HG02973 (cell line): ENCODE measurements at regions not wholly inside any gene's neighbourhood (a gene's known extent, or its start where the extent isn't known, plus 50 kb on each side); places are given as distances from the start of the nearest gene placed in this dataset.
"Not testable (repeated sequence)": the region's sequence is repeated elsewhere in the genome, so short reads cannot be mapped to it uniquely, and the experiment has no call there.

ENCODE experiments used
- ATAC-seq: cut with Tn5 transposase; IDR thresholded peaks from one replicate; pipeline ENCODE4 v1.9.1; 2021; ENCODE audit warnings: moderate library complexity; ENCODE audit not compliant: unreplicated experiment

DNA sequence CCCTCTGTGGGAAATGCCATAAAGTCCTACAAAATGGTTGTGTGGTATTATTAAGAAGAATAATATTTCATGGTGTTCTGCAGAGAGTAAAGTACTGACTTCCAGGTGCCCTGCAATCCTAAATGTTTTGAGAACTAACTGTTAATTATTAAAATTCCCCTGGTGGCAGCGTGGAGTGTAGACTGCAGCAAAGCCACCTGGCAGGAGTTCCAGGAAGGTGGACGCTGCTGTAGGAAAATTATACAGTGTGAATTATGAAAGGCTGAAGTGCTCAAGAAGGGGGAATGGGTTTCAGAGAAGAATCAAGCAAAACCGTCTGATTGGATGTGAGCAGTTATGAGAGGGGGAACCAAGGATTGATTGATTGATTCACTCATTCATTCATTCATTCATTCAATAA is 572.4 kb upstream of the PPP2R3A start:
- no peak for ATAC-seq

DNA sequence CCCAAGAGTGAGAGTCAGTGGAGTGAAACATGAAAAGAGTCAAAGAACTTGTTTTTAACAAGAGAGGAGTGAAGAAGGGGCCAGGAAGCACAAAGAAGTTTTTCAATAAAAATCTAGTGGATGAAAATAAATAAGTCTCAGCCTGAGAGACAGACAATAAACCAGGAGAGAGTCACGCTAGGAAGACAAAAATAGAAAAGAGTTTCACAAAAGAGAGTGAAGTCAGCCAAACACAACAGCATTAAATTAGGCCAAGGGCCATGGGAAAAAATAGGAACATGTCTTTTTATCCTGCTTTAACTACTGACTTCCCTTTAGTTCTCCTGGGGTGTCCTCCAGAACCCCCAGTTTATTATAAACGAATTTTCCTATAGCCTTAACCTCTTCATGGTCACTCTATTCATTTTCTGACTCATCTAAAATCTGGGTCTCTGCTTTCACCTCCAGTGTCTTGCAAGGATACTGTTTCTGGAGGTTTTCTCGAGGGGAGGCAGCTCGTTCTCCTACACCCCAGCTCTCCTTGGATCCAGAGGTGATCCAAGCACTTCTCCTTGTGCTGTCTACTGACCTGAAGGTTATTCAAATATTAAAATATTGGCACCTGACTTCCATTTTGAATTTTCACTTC is 571.5 kb upstream of the PPP2R3A start:
- ATAC-seq = no peak

GRCh38 chr3:135412475-135412874 is 553.1 kb upstream of the PPP2R3A start:
- no peak for ATAC-seq

DNA sequence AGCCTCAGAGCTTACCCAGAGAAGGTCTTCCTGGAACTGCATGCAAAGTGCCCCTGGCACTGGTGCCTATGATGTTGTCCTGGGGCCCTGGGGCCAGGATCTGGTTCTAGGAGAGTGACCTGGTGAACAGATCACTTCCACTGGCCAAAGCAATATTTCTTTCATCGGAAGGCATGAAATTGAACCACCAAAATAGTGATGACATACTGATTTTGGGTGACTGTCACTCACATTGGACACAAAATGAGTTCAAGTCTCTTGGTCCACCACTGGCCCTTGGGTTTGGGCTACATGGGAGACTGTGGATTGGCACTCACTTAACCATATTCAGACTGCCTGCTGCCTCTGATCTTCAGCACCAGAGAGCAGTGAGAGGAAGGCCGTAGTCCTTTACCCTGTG is 549.3 kb upstream of the PPP2R3A start:
- no peak for ATAC-seq

DNA sequence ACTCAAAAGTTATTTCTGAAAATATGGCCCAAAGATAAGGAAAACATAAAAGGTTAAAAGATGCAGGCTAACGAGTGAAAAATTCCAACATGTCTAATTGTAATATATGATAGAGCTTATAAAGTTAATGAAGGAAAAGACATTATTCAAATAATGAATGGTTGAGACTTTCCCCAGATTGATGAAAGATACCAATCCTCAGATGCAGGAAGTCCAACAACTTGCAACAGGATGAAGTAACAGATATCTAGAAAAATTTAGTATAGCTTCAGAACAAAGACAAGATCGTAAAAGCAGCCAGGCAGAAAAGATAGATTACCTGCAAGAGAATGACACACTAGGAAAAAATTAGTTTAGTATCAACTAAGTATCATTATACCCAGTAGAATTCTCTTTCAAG is 546.4 kb upstream of the PPP2R3A start:
- ATAC-seq = no peak

- ATAC-seq = no peak
Observed at GRCh38 chr3:135426508-135426907, 539.0 kb upstream of the PPP2R3A start.

- ATAC-seq = no peak
Observed at GRCh38 chr3:135432402-135432801, 533.1 kb upstream of the PPP2R3A start.

- ATAC-seq = not testable (repeated sequence)
Observed at GRCh38 chr3:135438889-135439597, 526.5 kb upstream of the PPP2R3A start.

GRCh38 chr3:135439632-135440031 is 525.9 kb upstream of the PPP2R3A start:
- not testable (repeated sequence) for ATAC-seq

DNA sequence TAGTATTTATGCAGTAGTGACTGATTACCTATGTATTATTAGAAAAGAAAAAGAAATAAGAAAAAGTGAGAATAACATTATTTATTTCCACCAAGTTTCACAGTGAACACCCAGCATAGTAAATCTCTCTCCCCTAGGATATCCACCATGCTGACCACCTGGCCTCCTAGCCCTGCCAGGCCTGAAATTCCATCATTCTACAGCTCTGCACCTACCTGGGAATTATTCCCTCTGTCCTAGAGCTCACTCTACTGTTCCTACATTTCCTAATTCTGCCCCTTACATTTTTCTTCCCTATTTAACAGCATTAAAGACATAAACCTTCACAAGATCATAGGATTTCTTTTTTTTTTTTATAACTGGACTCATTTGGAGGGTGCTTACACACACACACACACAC is 525.3 kb upstream of the PPP2R3A start:
- ATAC-seq = no peak

DNA sequence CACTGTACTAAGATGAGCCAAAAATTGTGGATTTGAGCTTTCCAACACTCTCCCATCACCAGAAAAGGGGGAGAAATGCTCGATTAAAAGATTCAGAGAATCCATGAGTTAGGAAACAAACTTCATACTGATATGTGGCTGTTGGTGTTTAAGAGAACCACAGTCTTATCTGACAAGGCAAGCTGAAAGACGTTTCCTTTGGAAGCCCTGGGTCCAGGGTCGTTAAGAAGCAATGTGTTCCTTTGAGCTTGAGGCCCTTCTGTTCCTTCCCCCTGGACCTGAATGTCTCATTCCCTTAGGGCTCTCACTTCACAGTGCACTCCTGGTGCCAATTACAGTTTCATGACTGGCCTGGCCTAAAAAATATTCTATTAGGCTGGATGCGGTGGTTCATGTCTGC is 524.8 kb upstream of the PPP2R3A start:
- no peak for ATAC-seq

DNA sequence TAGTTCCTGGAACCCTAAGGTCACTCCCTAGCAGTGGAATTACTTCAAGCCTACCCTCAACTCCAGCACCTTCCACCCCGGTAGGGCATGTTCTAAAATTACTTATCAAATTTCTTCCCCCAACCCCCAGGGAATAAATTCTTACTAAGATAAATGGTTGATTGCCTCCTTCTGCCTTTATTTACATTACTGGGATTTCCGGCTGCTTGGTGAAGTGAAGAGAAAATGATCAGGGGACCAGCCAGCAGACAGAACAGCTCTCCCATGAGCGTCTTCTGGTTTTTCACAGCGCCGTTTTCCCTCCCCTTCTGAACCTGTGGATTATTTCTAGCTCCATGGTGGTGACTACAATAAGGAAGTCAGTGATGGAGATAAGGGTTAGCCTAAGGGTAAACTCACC is 521.5 kb upstream of the PPP2R3A start:
- no peak for ATAC-seq

DNA sequence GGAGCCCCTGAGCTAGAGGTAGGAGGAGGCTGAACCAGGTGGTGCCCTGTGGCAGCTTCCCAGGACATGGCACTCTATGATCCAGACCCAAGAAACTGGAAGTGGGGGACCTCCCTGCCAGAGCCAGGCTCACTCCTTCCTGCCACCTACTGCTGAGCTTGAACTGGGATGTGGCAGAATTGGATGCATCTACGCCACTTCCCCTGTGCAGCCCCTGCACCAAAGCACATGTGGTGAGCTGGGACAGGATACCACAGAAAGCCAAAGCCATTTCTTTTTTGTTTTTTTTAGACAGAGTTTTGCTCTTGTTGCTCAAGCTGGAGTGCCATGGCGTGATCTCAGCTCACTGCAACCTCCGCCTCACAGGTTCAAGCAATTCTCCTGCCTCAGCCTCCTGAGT is 518.0 kb upstream of the PPP2R3A start:
- ATAC-seq = no peak

DNA sequence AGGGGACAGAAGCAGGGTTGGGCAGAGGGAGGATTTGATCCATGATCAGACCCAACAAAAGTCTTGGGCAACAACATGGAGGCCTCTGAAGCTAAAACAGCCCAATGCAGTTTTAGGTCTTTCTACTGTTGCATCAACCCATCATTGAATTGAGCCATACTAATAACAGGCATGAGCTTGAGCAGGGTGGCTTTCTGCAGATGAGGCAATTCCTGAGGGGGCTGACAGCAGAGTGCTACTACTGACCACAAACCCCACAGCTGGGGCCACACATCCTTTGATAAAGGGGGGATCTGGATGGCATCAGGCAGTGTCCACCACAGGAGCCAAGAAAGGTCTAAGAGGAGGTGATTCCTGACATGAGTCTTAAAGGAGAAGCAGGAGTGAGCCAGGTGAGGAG is 517.0 kb upstream of the PPP2R3A start:
- ATAC-seq = no peak

- no peak for ATAC-seq
Observed at GRCh38 chr3:135449046-135449445, 516.5 kb upstream of the PPP2R3A start.

- ATAC-seq = no peak
Observed at GRCh38 chr3:135451037-135451785, 514.3 kb upstream of the PPP2R3A start.

DNA sequence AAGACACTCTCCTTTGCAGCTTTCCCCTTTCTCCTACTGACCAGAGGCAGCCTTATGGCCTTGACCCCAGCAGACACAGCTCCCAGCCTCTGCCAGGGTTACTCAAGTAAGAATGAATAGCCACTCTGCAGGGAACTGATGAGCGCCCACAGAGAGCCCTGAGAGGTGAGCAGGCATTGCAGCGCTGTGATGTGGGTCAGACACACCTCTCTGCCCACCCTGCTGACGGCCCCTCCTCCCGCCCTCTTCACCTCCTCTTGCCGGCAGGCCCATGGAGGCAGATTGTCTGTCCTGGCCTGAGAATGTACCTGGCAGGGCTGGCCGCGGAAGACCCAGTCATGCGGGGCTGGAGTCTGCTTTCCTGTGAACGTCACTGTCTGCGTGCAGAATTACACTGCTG is 512.6 kb upstream of the PPP2R3A start:
- ATAC-seq = no peak

- no peak for ATAC-seq
Observed at GRCh38 chr3:135453326-135453725, 512.2 kb upstream of the PPP2R3A start.

- no peak for ATAC-seq
Observed at GRCh38 chr3:135454890-135455289, 510.6 kb upstream of the PPP2R3A start.

GRCh38 chr3:135456108-135456790 is 509.3 kb upstream of the PPP2R3A start:
- ATAC-seq = no peak

DNA sequence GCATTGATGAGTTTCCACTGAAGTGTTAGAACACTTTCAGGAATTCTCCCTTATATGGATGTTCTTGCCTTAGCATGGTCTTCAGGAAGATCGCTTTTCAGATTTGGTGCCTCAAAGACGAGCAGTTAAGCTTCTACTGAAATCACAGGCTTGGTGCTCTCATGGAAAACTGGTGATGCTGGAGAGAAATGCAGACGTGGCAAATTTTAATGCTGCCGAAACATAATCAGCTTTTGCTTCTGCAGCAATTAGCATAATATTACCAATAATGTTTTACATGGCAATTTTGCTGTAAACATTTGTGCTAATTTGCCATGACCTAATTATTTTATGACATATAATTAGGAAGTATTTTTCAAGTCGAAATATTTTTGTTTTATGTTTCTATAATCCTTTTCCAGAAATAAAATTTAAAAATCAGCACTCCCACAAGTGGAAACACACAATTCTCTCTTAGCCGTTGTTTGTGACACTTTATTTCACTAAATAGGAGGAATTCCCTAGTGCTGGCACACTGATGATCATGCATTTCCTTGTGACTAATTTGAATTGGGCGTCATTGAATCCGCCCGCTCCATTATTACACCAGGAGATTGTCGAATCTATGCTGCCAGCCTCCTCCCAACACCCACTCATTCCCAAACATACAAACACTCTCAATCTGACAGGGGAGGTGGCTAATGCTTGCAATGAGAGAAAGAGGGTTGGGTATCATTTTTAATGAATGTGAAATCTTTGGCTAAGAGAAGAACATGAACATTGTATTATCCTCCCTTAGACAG is 506.8 kb upstream of the PPP2R3A start:
- no peak for ATAC-seq
